ENCODE measurements at regions not wholly inside any gene's neighbourhood (a gene's known extent, or its start where the extent isn't known, plus 50 kb on each side); places are given as distances from the start of the nearest gene placed in this dataset.

GRCh38 chr3:21860657-21861056 lies 109.6 kb upstream of the ZNF385D start:
- Histone ChIP-seq H3K36me3 (replicated peaks in 1 of 2; ENCODE audit: control insufficient read depth in 1 of 2, insufficient read depth in 2 of 2, low read length in 2 of 2) (no peaks in the 10 kb centered on the region), H3K4me3 (replicated peaks in 1 of 3; ENCODE audit: insufficient read depth in 1 of 3, low read depth in 2 of 3, low read length in 3 of 3) (no peak overlapping the region), H3K27ac (ENCODE audit: extremely low read length, insufficient read depth, low read length) (no peak overlapping the region), H4K20me1 (ENCODE audit: insufficient read depth, low read length) (no peaks in the 10 kb centered on the region), H3K9ac (ENCODE audit: insufficient read depth, low read depth, low read length) (no peak overlapping the region), H3K4me2 (ENCODE audit: low read depth, low read length) (no peak overlapping the region), H3K27me3 (ENCODE audit: control insufficient read depth in 1 of 2, insufficient read depth in 2 of 2, low read length in 2 of 2) (no peaks in the 10 kb centered on the region), H3K4me1 (ENCODE audit: insufficient read depth, low read length) (no peaks in the 10 kb centered on the region), H3K79me2 (ENCODE audit: insufficient read depth, low read length) (no peaks in the 10 kb centered on the region), H3K9me3 (ENCODE audit: low read length) (no peaks in the 10 kb centered on the region), H2AFZ (ENCODE audit: low read length) (no peak overlapping the region)
- intact Hi-C loops (cut with micrococcal nuclease; ENCODE audit: unreplicated experiment) = no loop called here
- no peak for DNase-seq (ENCODE audit: low spot score)
- POLR2A ChIA-PET = no interaction called here
- CTCF ChIA-PET (ENCODE audit: low intra/inter-chr PET ratio, low total read pairs) = no interaction called here
- no peak for TF ChIP-seq NFIC (IDR thresholded peaks at IDR 0.05; ENCODE audit: low read length)
- 0% methylated on average over 1 of the region's 1 CpG for WGBS (ENCODE audit: low lambda C conversion rate)
- no peak for ATAC-seq
- no peak for FAIRE-seq
- in situ Hi-C loops (cut with HindIII; ENCODE audit: extremely low pct_ligation_motif_present, low pct_unique_long_range_greater_than_20kb) = no loop called here
- no TSS peak for BruUV-seq (replicated peaks)

GRCh38 chr3:21876782-21877181 lies 125.8 kb upstream of the ZNF385D start:
- Histone ChIP-seq H2AFZ (ENCODE audit: low read length) (no peak overlapping the region), H3K36me3 (replicated peaks in 1 of 2; ENCODE audit: control insufficient read depth in 1 of 2, insufficient read depth in 2 of 2, low read length in 2 of 2) (no peaks in the 10 kb centered on the region), H3K27ac (ENCODE audit: extremely low read length, insufficient read depth, low read length) (no peak overlapping the region), H3K4me1 (ENCODE audit: insufficient read depth, low read length) (no peaks in the 10 kb centered on the region), H3K4me2 (ENCODE audit: low read depth, low read length) (no peak overlapping the region), H3K9me3 (ENCODE audit: low read length) (no peaks in the 10 kb centered on the region; the same call in 1 of the 2 replicates), H3K79me2 (ENCODE audit: insufficient read depth, low read length) (no peaks in the 10 kb centered on the region), H3K27me3 (ENCODE audit: control insufficient read depth in 1 of 2, insufficient read depth in 2 of 2, low read length in 2 of 2) (no peaks in the 10 kb centered on the region), H3K9ac (ENCODE audit: insufficient read depth, low read depth, low read length) (no peak overlapping the region), H4K20me1 (ENCODE audit: insufficient read depth, low read length) (no peaks in the 10 kb centered on the region), H3K4me3 (replicated peaks in 1 of 3; ENCODE audit: insufficient read depth in 1 of 3, low read depth in 2 of 3, low read length in 3 of 3) (no peak overlapping the region)
- no TSS peak for BruUV-seq (replicated peaks)
- in situ Hi-C loops (cut with HindIII; ENCODE audit: extremely low pct_ligation_motif_present, low pct_unique_long_range_greater_than_20kb) = loop anchor here (25.0 kb wide), 1 partner anchor 1639 kb away; no protein-coding TSS in a partner anchor
- no peak for ATAC-seq
- ChIA-PET CTCF (ENCODE audit: low intra/inter-chr PET ratio, low total read pairs) (no interaction called here), POLR2A (no interaction called here)
- no peak for FAIRE-seq
- TF ChIP-seq ZBTB46 (CRISPR knock-in tag; IDR thresholded peaks at IDR 0.05; ENCODE audit: borderline replicate concordance) = no peak
- TF ChIP-seq KAT2B (IDR thresholded peaks at IDR 0.05; ENCODE audit: borderline replicate concordance, low read depth, low read length) = no peak
- no peak for TF ChIP-seq KDM5B (CRISPR knock-in tag; IDR thresholded peaks at IDR 0.05; ENCODE audit: borderline replicate concordance)
- no peak for TF ChIP-seq ZNF672 (CRISPR knock-in tag; IDR thresholded peaks at IDR 0.05)
- TF ChIP-seq TBX3 (IDR thresholded peaks at IDR 0.05; ENCODE audit: borderline replicate concordance) = no peak
- TF ChIP-seq NRL (CRISPR knock-in tag; IDR thresholded peaks at IDR 0.05; ENCODE audit: borderline replicate concordance) = no peak
- TF ChIP-seq ZNF772 (CRISPR knock-in tag; IDR thresholded peaks at IDR 0.05) = no peak
- TF ChIP-seq THAP7 (CRISPR knock-in tag; IDR thresholded peaks at IDR 0.05) = no peak
- no peak for TF ChIP-seq KMT2B (CRISPR knock-in tag; IDR thresholded peaks at IDR 0.05)
- TF ChIP-seq HNF4G (IDR thresholded peaks at IDR 0.05; ENCODE audit: borderline replicate concordance, low read depth, low read length) = no peak
- no peak for TF ChIP-seq HNF4G (CRISPR knock-in tag; IDR thresholded peaks at IDR 0.05; ENCODE audit: borderline replicate concordance, low read depth)
- DNase-seq (ENCODE audit: low spot score) = no peak
- WGBS (ENCODE audit: low lambda C conversion rate) = 0% methylated on average over 2 of the region's 2 CpGs
- intact Hi-C loops (cut with micrococcal nuclease; ENCODE audit: unreplicated experiment) = no loop called here

All from HepG2 (cell line).